HG03095 (cell line): ENCODE measurements at regions not wholly inside any gene's neighbourhood (a gene's known extent, or its start where the extent isn't known, plus 50 kb on each side); places are given as distances from the start of the nearest gene placed in this dataset.

Experiments used
- ATAC-seq: cut with Tn5 transposase; IDR thresholded peaks from one replicate; pipeline ENCODE4 v1.9.1; 2021; ENCODE audit warnings: moderate library complexity; ENCODE audit not compliant: unreplicated experiment

GRCh38 chr3:127356381-127356780 lies 68.5 kb upstream of the PRR20G start:
- ATAC-seq, result no peak

DNA sequence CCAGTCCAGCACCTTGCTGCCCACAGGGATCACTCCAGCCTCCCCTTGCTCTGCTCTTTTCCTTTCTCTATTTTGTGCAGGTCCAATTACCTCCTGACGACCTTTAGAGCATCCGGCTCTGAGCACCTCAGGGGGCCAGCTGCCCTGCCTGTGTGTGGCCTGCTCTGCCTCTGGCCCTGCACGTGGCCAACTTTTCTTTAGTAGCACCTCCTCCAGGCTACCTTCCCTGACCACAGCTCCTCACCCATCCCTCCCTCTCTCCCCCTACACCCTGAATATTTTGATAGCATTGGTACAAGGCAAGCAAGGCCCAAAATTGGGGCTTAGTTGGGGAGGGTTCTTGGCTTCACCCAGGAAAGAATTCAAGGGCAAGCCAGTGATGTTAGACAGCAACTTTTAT lies 66.9 kb upstream of the PRR20G start:
- no peak for ATAC-seq

DNA sequence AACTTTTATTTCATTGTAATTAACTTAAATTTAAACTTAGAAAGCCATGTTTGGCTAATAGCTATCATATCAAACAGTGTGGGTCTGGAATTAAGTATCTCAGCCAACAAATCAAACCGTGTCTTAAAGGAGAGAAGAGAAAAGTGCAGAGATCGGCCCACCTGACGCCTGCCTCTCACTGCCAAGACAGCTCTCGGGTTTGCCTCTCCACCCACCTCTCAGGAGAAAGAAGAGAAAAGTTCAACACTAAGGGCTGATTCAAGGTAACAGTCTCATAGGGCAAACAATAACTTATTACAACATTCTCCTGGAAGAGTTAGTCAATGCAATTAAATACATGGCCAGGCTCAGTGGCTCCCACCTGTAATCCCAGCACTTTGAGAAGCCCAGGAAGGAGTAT lies 64.8 kb upstream of the PRR20G start:
- ATAC-seq, result no peak

DNA sequence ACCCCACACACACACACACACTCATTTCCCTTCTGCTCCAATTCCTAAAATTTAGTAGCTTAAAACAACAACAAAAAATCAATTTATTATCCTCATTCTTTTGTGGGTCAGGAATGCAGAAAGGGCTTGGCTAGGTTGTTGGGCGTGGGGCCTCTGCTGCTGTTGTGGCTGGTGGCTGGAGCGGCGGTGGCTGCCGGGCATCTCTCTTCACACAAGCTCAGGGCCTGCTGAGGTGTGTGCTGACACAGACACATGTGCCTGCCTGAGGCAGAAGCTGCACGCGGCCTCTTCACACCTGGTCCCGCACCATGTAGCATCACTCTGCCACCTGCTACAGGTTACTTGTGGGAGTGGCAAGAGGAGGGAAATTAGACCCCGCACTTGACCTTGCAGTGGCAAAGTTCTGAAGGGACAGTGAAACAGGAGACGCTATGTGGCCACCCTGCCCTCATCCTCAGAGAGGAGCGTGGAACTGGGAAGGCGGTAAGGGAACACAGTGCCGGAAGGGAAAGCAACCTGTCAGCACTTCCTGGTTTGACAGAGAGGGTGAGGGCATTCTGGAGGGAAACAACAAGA lies 64.0 kb upstream of the PRR20G start:
- no peak for ATAC-seq

GRCh38 chr3:127351321-127351720 lies 63.5 kb upstream of the PRR20G start:
- ATAC-seq, result no peak

DNA sequence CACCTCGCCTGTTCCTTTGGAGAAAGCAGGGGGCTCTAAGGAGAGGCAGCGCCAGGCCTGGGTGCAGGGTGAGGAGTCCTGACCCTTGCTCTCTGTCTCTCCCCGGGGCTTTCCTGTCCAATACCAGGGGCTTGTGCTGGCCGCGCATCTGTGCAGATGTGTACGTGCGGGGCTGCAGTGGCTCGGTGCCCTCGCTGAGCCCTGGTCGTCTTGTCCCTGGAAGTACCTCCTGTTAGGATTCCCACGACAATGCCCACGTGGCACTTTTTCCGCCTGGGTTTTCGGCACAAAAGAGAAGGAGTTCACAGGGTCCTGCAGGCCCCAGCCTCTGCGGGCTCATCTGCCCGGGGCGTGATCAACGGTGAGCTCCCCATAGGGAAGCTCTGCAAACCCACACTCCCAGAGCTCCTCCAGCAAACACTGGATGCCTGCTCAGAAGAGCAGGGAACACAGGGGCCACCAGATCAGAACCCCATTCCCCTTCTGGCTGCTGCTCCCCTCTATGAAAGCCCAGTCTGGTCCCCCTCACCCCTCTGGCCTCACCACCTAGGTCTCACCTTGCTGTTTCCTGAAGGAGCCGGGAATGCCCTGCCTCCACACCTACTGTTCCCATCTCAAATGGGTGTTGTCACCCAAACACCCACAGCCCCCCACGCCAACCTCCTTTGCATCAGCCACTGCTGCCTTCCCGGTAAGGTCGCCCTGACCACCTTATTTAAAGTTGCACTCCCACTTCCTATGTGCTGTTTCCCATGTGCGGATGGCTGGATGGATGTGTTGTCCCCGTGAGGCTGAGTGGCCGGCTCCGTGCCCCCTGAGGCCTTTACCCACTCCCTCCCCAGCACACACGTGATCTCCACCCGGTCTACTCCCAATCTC lies 62.6 kb upstream of the PRR20G start:
- ATAC-seq, result no peak

DNA sequence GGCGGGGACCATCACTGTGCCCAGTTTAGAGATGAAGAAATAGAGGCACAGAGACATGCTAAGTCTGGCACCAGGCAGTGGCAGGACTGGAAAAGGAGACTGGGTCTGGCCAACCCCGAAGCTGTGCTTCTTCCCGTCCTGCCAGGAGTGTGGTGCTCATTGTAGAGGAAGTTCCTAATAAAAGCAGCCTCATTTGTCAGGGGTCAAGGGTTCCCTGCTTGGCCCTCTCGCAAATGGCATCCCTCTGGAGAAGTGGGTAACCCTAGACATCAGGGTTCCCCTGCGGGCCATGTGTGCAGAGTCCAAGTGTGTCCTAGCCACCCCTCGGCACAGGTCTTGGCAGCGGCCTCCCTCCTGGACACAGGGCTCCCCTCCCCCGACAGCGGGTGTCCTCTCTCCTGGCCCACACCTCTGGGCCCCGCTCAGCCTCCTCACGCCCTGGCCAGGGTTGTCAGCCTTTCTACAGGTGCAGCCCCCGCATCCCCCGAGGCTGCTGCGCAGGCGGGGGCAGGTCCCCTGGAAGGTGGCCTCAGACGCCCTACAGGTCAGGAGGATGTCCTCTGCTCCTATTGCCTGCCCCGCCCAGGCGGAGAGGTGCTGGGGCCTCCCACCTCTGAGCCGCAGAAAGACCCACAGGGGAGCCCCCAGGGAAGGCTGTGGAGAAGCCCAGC lies 61.8 kb upstream of the PRR20G start:
- no peak for ATAC-seq

- ATAC-seq, result no peak
These were observed 54.9 kb upstream of the PRR20G start for GRCh38 chr3:127342735-127343134.

DNA sequence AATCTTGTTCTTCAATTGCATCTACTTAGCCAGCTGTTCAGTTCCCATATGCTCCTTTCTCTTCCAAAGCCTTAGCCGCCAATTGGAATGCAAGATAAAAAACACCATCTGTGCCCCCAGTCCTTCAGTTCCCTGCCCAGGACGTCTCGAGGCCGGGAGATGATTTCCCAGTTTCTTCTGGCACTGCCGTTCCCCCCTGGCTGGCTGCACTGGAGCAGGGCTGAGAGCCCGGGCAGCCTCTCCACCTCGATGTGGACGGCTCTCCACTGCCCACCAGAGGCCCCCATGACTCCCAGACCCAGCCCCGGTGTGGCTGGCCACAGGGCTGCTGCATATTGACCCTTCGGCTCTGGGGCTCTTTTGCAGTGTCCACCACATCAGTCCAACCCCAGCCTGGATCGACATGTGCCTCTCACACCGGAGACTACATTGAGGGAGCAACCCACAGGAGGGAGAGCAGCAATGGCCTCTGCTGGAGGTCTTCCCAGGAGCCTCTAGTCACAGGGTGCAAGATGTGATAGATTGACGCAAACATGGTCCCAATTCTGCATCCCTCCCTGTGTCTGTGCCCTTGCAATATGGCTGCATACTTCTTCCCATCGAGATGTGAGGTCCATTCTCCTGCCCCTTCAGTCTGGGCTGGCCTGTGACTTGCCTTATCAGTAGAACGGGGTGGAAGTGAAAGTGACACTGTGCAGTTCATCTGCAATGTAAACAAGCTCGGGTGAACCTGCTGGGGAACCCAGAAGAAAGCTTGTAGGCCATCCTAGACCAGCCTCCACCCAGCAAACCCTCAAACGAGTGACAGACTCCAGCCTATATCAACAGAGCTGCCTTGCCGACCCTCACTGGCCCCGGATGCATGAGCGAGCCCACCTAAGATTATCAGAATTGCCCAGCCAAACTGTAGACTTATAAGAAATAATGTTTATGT lies 52.3 kb upstream of the PRR20G start:
- no peak for ATAC-seq

DNA sequence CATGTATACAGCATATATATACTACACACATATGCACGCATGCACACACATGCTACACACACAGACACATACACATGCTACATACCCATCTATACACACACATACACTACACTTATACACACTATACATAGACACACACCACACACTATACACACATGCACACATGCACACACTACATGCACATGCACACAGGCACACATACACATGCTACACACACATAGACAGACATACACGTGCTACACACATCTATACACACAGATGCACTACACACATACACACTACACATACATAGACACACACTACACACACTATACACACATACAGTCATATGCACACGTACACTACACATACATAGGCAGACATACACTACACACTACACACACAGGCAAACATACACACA lies 51.2 kb upstream of the PRR20G start:
- no peak for ATAC-seq

GRCh38 chr3:127337911-127338531 lies 50.2 kb upstream of the PRR20G start:
- no peak for ATAC-seq
